ENCODE measurements at regions not wholly inside any gene's neighbourhood (a gene's known extent, or its start where the extent isn't known, plus 50 kb on each side); places are given as distances from the start of the nearest gene placed in this dataset.

- Histone ChIP-seq H2BK120ac (replicated peaks; ENCODE audit: low read depth, low read length) (no peak overlapping the region), H4K5ac (ENCODE audit: insufficient read length, low read depth, low read length) (no peak overlapping the region), H2BK15ac (ENCODE audit: low read length) (no peak overlapping the region), H3K4ac (replicated peaks; ENCODE audit: insufficient read length, low read depth, low read length) (no peak overlapping the region), H3K23me2 (ENCODE audit: low read depth, low read length) (no peaks in the 10 kb centered on the region), H4K20me1 (replicated peaks in 1 of 2; ENCODE audit: control insufficient read depth in 1 of 2, insufficient read depth in 2 of 2, low read length in 2 of 2) (no peaks in the 10 kb centered on the region), H3K4me2 (ENCODE audit: insufficient read depth in 1 of 2, low read depth in 2 of 2, low read length in 2 of 2) (no peak overlapping the region), H3K23ac (ENCODE audit: insufficient read length) (no peak overlapping the region), H2BK5ac (ENCODE audit: low read depth, low read length) (no peak overlapping the region), H3K27me3 (replicated peaks in 1 of 4; ENCODE audit: control insufficient read depth in 3 of 4, extremely low read depth in 1 of 4, insufficient read depth in 3 of 4, low read length in 3 of 4) (no peaks in the 10 kb centered on the region), H3K56ac (replicated peaks; ENCODE audit: insufficient read length, low read depth, low read length) (no peak overlapping the region), H3K27ac (ENCODE audit: low read depth, low read length) (no peak overlapping the region), H3K18ac (ENCODE audit: extremely low read depth, low read length) (no peak overlapping the region), H2AK5ac (ENCODE audit: low read depth, low read length) (no peak overlapping the region), H2BK12ac (ENCODE audit: low read depth, low read length) (no peak overlapping the region), H4K91ac (replicated peaks; ENCODE audit: insufficient read length, low read length) (no peak overlapping the region), H2BK20ac (ENCODE audit: low read length) (no peak overlapping the region), H3K36me3 (ENCODE audit: control insufficient read depth in 2 of 4, insufficient read depth in 4 of 4, low read length in 3 of 4) (no peaks in the 10 kb centered on the region), H3K9me3 (ENCODE audit: insufficient read depth in 2 of 2, low read depth in 1 of 2, low read length in 1 of 2) (no peaks in the 10 kb centered on the region), H3K4me1 (replicated peaks in 1 of 4; ENCODE audit: control insufficient read depth in 3 of 4, insufficient read depth in 4 of 4, low read length in 3 of 4) (peaks cover 0 to 7% (median under 1%) of the 10 kb centered on the region in 4 experiments; a peak in 2 of 7 replicates), H3K4me3 (ENCODE audit: extremely low read depth in 1 of 4, insufficient read depth in 2 of 4, low read depth in 3 of 4, low read length in 4 of 4) (no peak overlapping the region), H3K9ac (replicated peaks in 1 of 4; ENCODE audit: extremely low read depth in 1 of 4, low read depth in 3 of 4, low read length in 3 of 4) (no peak overlapping the region), H4K8ac (ENCODE audit: extremely low read depth, insufficient read depth, low read length) (no peak overlapping the region), H3K14ac (ENCODE audit: insufficient read length) (no peak overlapping the region), H3K79me1 (ENCODE audit: low read depth, low read length) (no peaks in the 10 kb centered on the region), H3K79me2 (ENCODE audit: control insufficient read depth in 1 of 2, insufficient read depth in 2 of 2, low read length in 2 of 2) (no peaks in the 10 kb centered on the region), H2AFZ (ENCODE audit: low read length) (peak overlapping the region; percentile 75; the same call in 1 of the 2 replicates)
- ChIA-PET CTCF (ENCODE audit: partially characterized antibody) (no interaction called here), POLR2A (ENCODE audit: partially characterized antibody) (no interaction called here)
- no peak for FAIRE-seq
- TF ChIP-seq POLR2A (IDR thresholded peaks at IDR 0.05; ENCODE audit: control extremely low read depth in 1 of 2, low read depth in 2 of 2, low read length in 2 of 2) (no peak), BACH1 (IDR thresholded peaks at IDR 0.05; ENCODE audit: low read length) (no peak), ATF3 (IDR thresholded peaks at IDR 0.05; ENCODE audit: insufficient read depth, low read depth, low read length) (no peak)
- DNase-seq (ENCODE audit: low read depth in 1 of 2, low spot score in 2 of 2): no peak
- WGBS, 2 experiments (ENCODE audit: extremely low coverage in 1 of 2, insufficient coverage in 1 of 2, insufficient read length in 1 of 2, insufficient replicate concordance in 2 of 2, low coverage in 1 of 2, low lambda C conversion rate in 2 of 2, missing lambda C conversion rate in 1 of 2): 79% methylated on average over 5 of the region's 5 CpGs; no CpG with 5 or more reads in 1 of the 2 experiments
Measured at GRCh38 chr20:11711214-11711613, 206.5 kb upstream of the BTBD3 start.

Data from H1 (cell line).